ENCODE measurements at regions not wholly inside any gene's neighbourhood (a gene's known extent, or its start where the extent isn't known, plus 50 kb on each side); places are given as distances from the start of the nearest gene placed in this dataset.
A peak's percentile ranks its signal among the peaks of the same experiment; 100 is the strongest.

DNA sequence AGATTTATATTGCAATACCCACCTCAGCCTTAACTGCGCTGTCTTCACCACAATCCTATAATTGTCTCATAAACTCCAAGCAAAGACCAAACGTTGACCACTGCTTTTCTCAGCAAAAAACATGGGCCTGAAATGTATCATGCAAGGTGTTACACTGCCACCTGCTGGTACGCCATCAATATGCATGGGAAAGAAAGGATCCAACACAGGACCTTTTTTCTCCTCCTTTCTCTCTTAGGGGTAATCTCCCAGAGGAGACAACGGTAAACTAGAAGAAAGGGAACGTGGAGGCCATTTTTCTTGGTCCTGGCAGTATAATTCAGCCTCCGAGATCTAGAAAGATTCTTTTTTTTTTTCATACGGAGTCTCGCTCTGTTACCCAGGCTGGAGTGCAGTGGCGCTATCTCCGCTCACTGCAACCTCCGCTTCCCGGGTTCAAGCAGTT lies 79.1 kb upstream of the MPP7 start:
- intact Hi-C loops (cut with DNase I, micrococcal nuclease), result loop anchor here (1.0 to 10.0 kb wide), 11 partner anchors 13 to 1007 kb away; partner anchors contain the start of gene MPP7 (in 1 of the 2)
- peak overlapping the region; percentile 9 for H3K27ac Mint-ChIP-seq
- Histone ChIP-seq H3K36me3 (ENCODE audit: insufficient read depth, low read length) (no peaks in the 10 kb centered on the region), H3K27ac (ENCODE audit: low read depth in 1 of 2, low read length in 2 of 2) (no peak overlapping the region), H3K9me3 (ENCODE audit: control insufficient read depth in 1 of 2, insufficient read depth in 1 of 2, low read length in 2 of 2) (no peaks in the 10 kb centered on the region), H3K4me3 (ENCODE audit: low read length) (no peak overlapping the region), H3K4me1 (ENCODE audit: insufficient read depth, low read length) (peaks cover 18% of the 10 kb centered on the region), H3K27me3 (ENCODE audit: control insufficient read depth in 1 of 2, insufficient read depth in 2 of 2, low read length in 2 of 2) (no peaks in the 10 kb centered on the region)
- POLR2A ChIA-PET, result interaction anchor here (1.3 to 4.4 kb wide), 7 partner anchors 11 to 151 kb away, joined by 3 to 92 read pairs (median 15); partner anchors contain the start of genes MPP7 and WAC
- TF ChIP-seq, protein P1, sequence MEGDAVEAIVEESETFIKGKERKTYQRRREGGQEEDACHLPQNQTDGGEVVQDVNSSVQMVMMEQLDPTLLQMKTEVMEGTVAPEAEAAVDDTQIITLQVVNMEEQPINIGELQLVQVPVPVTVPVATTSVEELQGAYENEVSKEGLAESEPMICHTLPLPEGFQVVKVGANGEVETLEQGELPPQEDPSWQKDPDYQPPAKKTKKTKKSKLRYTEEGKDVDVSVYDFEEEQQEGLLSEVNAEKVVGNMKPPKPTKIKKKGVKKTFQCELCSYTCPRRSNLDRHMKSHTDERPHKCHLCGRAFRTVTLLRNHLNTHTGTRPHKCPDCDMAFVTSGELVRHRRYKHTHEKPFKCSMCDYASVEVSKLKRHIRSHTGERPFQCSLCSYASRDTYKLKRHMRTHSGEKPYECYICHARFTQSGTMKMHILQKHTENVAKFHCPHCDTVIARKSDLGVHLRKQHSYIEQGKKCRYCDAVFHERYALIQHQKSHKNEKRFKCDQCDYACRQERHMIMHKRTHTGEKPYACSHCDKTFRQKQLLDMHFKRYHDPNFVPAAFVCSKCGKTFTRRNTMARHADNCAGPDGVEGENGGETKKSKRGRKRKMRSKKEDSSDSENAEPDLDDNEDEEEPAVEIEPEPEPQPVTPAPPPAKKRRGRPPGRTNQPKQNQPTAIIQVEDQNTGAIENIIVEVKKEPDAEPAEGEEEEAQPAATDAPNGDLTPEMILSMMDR (IDR thresholded peaks at IDR 0.05), result peak; percentile 98
- peak; percentile 98 for ATAC-seq (ENCODE audit: poor library complexity)
- H3K9me3 Mint-ChIP-seq, result no peaks in the 10 kb centered on the region
- CTCF ChIA-PET, result interaction anchor here (0.7 to 5.5 kb wide), 10 partner anchors 12 to 140 kb away, joined by 3 to 68 read pairs (median 11); partner anchors contain the start of gene MPP7
- DNase-seq, result peak; percentile 71 to 92 (median 80)
- no peak overlapping the region for H3K4me3 Mint-ChIP-seq
- H3K36me3 Mint-ChIP-seq (ENCODE audit: low read depth), result no peaks in the 10 kb centered on the region
- no peaks in the 10 kb centered on the region for H3K27me3 Mint-ChIP-seq
- peaks cover 41% of the 10 kb centered on the region for H3K4me1 Mint-ChIP-seq (ENCODE audit: low read depth)

DNA sequence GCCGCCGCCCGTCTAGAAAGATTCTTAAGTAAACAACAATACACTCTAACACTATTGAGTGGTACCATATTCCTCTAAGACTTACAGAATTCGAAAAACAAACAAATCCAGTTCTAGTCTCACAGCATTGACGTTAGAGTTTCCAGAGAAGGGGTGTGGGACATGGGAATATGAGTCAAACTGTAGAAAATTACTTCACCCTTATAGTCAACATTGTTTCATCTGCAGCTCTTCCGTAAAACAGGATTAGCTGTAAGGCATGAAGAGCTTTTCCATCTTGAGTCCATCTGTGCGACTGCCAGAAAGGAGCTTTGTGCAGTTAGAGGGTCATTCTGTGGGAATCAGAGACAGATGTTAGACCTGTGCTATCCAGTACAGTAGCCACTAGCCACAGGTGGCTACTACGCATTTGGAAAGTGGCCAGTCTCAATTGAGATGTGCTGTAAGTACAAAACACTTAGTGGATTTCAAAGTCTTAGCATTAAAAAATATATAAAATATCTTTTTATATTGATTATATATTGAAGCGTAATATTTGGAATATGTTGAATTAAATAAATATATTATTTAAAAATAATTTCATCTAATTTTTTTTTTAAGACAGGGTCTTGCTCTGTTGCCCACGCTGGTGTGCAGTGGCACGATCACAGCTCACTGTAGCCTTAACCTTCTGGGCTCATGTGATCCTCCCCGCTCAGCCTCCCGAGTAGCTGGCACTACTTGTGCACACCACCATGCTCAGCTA lies 79.8 kb upstream of the MPP7 start:
- Mint-ChIP-seq H3K27ac (no peak overlapping the region), H3K9me3 (no peaks in the 10 kb centered on the region), H3K36me3 (ENCODE audit: low read depth) (no peaks in the 10 kb centered on the region), H3K4me1 (ENCODE audit: low read depth) (peaks cover 40% of the 10 kb centered on the region), H3K4me3 (no peak overlapping the region), H3K27me3 (no peaks in the 10 kb centered on the region)
- Histone ChIP-seq H3K4me1 (ENCODE audit: insufficient read depth, low read length) (peaks cover 18% of the 10 kb centered on the region), H3K36me3 (ENCODE audit: insufficient read depth, low read length) (no peaks in the 10 kb centered on the region), H3K4me3 (ENCODE audit: low read length) (no peak overlapping the region), H3K27me3 (ENCODE audit: control insufficient read depth in 1 of 2, insufficient read depth in 2 of 2, low read length in 2 of 2) (no peaks in the 10 kb centered on the region), H3K9me3 (ENCODE audit: control insufficient read depth in 1 of 2, insufficient read depth in 1 of 2, low read length in 2 of 2) (no peaks in the 10 kb centered on the region), H3K27ac (ENCODE audit: low read depth in 1 of 2, low read length in 2 of 2) (no peak overlapping the region)
- intact Hi-C loops (cut with DNase I, micrococcal nuclease), result loop anchor here (1.0 to 10.0 kb wide), 9 partner anchors 14 to 1008 kb away; no protein-coding TSS in a partner anchor
- POLR2A ChIA-PET, result interaction anchor here (1.0 to 4.4 kb wide), 4 partner anchors 11 to 81 kb away, joined by 3 to 66 read pairs (median 3); no protein-coding TSS in a partner anchor
- DNase-seq (no peak), ATAC-seq (ENCODE audit: poor library complexity) (no peak)
- TF ChIP-seq, protein P1 (IDR thresholded peaks at IDR 0.05), result no peak
- CTCF ChIA-PET, result interaction anchor here (1.5 to 5.5 kb wide), 4 partner anchors 11 to 141 kb away, joined by 6 to 68 read pairs (median 13); partner anchors contain the start of gene MPP7

DNA sequence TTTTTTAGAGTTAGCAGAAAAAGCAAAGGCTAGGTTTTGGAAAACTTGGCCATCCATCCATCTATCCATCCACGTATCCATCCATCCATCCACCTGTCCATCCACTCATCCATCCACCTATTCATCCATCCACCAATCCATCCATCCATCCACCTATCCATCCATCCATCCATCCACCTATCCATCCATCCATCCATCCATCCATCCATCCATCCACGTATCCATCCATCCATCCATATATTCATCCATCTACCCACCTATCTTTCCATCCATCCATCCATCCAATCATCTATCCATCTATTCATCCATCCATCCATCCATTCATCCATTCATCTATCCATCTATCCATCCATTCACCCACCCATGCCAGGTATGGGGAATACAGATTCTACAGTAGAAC lies 81.7 kb upstream of the MPP7 start:
- H3K27ac Mint-ChIP-seq, result no peak overlapping the region

More for the DNA sequence above, 81.7 kb upstream of the MPP7 start:
- CTCF ChIA-PET, result interaction anchor here (1.0 to 1.3 kb wide), 2 partner anchors 9 to 133 kb away, joined by 3 to 5 read pairs; no protein-coding TSS in a partner anchor
- DNase-seq, result no peak
- no peak for ATAC-seq (ENCODE audit: poor library complexity)
- no peak overlapping the region for H3K4me3 Mint-ChIP-seq
- Histone ChIP-seq H3K27ac (ENCODE audit: low read depth in 1 of 2, low read length in 2 of 2) (no peak overlapping the region), H3K4me3 (ENCODE audit: low read length) (no peak overlapping the region), H3K36me3 (ENCODE audit: insufficient read depth, low read length) (no peaks in the 10 kb centered on the region), H3K9me3 (ENCODE audit: control insufficient read depth in 1 of 2, insufficient read depth in 1 of 2, low read length in 2 of 2) (no peaks in the 10 kb centered on the region), H3K27me3 (ENCODE audit: control insufficient read depth in 1 of 2, insufficient read depth in 2 of 2, low read length in 2 of 2) (no peaks in the 10 kb centered on the region), H3K4me1 (ENCODE audit: insufficient read depth, low read length) (peaks cover 17% of the 10 kb centered on the region)
- H3K36me3 Mint-ChIP-seq (ENCODE audit: low read depth), result no peaks in the 10 kb centered on the region
- intact Hi-C loops (cut with DNase I, micrococcal nuclease), result loop anchor here in 1 of 2 experiments (5.0 to 10.0 kb wide), 4 partner anchors 202 to 1010 kb away; no protein-coding TSS in a partner anchor
- peaks cover 28% of the 10 kb centered on the region for H3K4me1 Mint-ChIP-seq (ENCODE audit: low read depth)
- H3K27me3 Mint-ChIP-seq, result peaks cover 5% of the 10 kb centered on the region
- POLR2A ChIA-PET, result no interaction called here
- no peaks in the 10 kb centered on the region for H3K9me3 Mint-ChIP-seq
- TF ChIP-seq, protein P1 (IDR thresholded peaks at IDR 0.05), result no peak

Data from CD4-positive, alpha-beta T cell (primary cell).